Left forelimb (tissue), 1 donor: ENCODE measurements at regions not wholly inside any gene's neighbourhood (a gene's known extent, or its start where the extent isn't known, plus 50 kb on each side); places are given as distances from the start of the nearest gene placed in this dataset.

ENCODE experiments used
- DNase-seq: peaks from one replicate; pipeline ENCODE4 v3.0.0-alpha.2; 2018; ENCODE audit warnings: low spot score

DNA sequence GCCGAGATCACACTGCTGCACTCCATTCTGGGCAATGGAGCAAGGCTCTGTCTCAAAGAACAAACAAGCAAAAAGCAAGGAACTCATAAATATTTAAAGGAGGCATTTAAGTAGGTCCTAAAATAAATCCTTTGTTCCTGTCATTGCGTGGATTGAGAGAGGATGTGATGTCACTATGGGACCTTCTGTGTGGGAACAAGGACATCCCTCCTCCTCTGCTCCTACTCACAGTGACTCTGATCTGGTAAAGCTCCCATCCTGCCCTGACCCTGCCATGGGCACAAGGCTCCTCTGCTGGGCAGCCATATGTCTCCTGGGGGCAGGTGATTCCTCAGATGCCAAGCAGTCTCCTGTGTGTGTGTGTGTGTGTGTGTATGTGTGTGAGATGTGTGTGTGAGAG is 74.1 kb upstream of the PRSS58 start:
- no peak for DNase-seq

DNA sequence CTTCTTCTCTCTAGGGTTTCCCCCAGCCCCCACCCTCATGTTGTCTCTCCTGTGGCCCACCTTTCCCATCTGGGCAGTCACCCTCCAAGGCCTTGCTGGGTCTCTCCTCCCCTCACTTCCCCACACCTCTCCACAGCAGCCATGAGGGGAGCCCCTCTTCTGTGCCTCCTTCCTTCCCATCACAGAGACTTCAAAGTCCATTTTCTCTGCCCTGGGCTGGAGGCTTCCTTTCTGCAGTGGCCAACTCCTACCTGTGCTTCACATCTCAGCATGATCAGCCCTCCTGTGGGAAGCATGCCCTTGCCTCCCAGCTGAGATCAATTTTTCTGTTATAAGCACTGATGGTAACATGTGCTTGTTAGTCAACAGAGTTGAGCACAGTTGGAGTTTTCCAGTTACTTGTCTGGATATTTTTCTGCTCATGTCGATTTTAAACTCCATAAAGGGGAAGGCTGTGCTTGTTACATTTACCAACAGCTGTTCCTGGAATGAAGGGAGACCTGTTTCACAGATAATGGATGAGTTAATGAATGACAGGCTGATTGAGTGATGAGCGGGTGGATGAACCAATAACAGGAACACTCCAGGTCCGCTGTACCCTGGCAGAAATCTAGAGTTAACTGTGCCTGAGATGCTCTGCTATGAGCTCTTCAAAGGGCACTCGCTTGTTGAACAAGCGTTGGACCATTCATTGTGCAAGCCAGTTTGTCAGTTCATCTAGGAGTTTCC is 71.4 kb upstream of the PRSS58 start:
- no peak for DNase-seq

DNA sequence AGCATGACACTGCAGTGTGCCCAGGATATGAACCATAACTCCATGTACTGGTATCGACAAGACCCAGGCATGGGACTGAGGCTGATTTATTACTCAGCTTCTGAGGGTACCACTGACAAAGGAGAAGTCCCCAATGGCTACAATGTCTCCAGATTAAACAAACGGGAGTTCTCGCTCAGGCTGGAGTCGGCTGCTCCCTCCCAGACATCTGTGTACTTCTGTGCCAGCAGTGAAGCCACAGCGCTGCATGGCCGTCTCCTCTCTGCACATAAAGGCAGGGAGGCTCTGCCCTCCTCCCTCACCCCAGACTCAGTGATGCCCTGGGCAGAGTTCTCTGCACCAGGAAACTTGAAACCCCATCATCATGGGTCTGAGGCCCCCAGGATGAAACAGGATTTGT is 70.7 kb upstream of the PRSS58 start:
- no peak for DNase-seq

DNA sequence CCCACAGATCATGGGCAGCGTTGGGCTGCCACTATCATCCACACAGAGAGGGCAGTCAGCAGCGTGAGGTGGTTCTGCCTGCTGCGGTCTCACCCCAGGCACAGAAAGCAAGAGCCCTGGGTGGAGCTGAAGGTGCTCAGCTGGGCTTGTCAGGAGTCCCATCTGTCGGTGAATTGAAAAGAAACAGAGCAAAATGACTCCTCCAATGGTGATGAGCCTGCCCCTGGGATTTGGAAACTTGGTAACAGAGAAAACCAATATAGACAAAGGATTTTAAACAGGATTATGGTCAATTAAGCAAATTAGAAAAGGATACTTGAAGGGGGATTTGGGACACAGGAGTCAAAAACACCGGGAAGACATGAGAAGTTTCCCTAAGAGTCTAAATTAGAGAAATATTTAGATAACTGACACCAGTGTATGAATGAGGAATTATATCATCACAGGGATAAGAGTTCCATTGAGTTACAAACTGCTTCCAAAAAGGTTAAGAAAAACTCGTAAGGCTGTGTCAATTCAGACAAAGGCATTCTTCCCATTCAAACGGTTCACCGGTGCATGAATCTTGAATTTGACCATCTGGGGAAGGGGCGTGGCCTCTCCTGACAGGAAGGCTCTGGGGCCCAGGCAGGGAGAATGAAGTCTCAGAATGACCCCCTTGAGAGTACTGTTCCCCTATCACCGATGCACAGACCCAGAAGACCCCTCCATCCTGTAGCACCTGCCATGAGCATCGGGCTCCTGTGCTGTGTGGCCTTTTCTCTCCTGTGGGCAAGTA is 70.0 kb upstream of the PRSS58 start:
- DNase-seq = no peak

DNA sequence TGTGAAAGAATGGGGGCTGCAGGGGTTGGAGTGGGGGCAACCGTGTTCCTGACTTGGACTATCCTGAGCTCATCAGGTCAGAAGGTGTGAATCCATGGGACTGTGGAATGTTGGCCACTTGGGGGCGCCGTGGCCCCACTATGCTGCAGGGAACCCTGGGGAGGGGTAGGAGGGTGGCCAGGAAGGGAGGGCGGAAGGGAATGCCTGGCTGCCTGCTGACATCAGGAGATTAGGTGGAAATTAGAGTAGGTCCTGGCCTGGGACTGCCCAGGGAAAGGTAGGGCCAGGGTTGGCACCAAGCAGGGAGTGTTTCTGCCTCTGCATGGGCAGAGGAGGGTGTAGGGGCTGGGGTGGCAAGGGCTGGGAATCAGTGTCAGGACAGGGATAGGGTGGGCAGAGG is 65.8 kb upstream of the PRSS58 start:
- no peak for DNase-seq

DNA sequence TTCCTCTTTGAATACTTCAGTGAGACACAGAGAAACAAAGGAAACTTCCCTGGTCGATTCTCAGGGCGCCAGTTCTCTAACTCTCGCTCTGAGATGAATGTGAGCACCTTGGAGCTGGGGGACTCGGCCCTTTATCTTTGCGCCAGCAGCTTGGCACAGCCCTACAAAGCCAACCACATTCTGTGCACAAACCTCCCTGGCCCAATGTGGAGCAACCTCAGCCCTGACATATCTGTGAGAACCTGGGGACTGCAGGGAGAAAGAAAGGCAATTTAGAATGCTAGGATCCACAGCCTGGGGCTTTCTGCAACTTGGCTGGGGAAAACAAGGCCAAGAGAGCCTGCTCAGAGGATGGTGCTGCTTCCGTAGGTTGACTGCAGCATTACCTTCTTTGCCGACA is 63.5 kb upstream of the PRSS58 start:
- DNase-seq = no peak

DNA sequence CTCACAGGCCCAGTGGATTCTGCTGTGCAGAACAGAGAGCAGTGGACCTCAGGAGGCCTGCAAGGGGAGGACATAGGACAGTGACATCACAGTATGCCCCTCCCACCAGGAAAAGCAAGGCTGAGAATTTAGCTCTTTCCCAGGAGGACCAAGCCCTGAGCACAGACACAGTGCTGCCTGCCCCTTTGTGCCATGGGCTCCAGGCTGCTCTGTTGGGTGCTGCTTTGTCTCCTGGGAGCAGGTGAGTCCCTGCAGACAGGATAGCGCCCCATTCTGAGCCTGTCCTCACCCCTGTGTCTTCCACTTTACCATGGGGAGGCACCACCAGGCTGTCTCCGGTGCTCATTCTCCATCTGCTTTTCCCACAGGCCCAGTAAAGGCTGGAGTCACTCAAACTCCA is 63.0 kb upstream of the PRSS58 start:
- no peak for DNase-seq

DNA sequence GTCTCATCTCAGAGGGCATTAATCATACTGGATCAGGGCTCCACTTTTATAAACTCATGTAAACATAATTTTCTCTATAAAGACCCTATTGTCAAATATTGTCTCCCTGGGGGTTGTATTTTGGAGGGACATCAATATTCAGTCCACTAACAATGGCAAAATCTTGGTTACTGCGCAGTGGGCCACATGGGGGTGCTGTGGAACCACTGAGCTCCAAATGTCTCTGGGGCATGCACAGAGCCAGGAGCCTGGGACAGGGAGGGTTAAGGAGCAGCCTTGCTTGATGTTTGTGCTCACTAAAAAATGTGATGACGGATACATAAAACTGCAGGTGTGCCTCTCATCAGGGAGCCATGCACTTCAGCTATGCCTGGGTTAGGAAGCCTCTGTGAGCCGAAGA is 62.1 kb upstream of the PRSS58 start:
- no peak for DNase-seq

DNA sequence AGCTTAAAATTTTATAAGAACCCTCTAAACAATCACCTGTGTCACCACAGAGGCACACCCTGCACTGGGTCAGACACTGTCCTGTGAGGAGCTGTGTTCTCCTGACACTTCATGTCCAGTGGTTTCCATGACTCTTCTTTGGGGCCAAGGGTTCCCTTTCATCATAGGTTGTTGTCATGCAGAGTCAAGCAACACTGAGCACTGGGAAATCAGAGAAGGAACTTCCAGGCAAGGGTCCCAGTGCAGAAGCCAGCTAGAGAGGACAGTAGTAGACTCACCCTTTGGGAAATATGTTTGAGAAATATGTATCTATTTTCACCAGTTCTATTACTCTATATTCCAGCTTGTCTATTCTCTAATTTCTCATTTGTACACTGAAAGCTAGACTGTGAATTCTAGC is 56.4 kb upstream of the PRSS58 start:
- DNase-seq = no peak

DNA sequence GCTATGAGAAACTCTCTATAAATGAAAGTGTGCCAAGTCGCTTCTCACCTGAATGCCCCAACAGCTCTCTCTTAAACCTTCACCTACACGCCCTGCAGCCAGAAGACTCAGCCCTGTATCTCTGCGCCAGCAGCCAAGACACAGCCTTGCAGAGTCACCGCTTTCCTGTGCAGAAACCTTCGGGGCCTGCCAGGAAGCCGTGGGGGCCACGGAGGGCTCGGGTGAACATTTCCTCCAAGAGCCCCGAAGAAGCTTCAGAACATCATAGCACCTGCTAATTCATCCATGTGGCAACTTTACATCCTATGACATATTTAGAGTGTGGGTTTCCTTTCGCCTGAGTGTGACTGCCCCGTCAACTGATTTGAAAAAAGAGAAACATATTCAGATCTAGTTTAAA is 55.7 kb upstream of the PRSS58 start:
- no peak for DNase-seq

DNA sequence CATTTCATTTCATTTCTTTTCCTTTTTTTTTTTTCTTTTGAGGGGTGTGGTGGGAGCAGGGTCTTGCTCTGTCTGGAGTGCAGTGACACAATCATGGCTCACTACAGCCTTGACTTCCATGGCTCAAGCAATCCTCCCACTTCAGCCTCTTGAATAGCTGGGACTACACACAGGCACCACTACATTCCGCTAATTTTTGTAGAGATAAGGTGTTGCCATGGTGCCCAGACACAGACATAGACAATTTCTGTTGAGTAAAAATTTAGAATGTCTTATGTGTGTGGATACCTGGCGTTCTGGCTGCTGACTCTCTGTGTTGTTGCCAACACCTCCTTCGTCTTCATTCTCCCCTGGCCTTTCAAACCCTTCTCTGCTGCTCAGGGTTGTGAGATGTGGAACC is 54.0 kb upstream of the PRSS58 start:
- no peak for DNase-seq

DNA sequence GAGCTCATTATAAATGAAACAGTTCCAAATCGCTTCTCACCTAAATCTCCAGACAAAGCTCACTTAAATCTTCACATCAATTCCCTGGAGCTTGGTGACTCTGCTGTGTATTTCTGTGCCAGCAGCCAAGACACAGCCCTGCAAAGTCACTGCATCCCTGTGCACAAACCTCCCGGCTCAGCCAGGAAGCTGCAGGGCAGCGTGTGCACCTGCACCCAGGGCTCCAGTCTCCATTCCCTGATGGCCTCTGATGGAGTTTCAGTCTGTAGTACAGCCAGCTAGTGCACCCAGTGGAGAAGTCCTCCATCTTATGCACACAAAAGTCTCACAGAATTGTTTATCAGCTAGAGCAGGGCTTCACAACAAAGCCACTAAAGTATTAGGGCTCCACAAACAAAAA is 51.1 kb upstream of the PRSS58 start:
- no peak for DNase-seq

DNA sequence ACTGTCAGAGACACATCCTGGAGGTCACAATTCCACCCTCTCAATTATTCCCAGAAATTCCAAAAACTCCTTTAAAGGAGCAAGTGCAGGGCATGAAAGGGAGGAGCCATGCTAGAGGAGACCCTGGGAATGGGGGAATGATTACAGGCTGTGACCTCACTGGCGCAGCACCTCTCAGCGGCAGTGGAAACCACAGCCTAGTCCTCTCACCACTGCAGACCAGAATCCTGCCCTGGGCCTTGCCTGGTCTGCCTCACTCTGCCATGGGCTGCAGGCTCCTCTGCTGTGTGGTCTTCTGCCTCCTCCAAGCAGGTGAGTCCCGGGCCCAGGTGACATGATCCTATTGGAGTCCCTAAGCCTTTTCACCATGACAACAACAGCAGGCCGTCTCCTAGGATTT is 50.5 kb upstream of the PRSS58 start:
- no peak for DNase-seq
